ENCODE measurements at regions not wholly inside any gene's neighbourhood (a gene's known extent, or its start where the extent isn't known, plus 50 kb on each side); places are given as distances from the start of the nearest gene placed in this dataset.

GRCh38 chr15:36430726-36431265 is 148.6 kb upstream of the CDIN1 start:
- intact Hi-C loops (cut with micrococcal nuclease; ENCODE audit: unreplicated experiment), result no loop called here
- CTCF ChIA-PET, result no interaction called here

DNA sequence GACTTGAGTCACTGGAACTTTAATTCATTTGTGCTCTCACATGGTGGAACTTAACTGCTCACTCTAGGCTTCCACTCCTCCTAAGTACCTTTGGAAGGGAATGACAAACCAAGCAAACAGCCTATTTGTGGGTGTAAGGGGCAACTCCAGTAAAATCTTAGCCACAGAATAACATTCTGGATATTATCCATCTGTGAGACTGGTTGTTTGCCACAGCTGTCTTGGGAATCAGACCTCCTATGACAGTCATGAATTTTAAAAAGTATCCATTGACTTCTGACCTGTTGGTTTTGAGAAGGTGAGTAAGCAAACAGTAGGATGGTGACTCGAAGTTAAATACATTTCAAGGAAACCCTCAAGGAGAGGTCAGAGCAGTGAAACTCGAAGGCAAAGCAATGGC is 147.3 kb upstream of the CDIN1 start:
- ChIA-PET CTCF (no interaction called here), POLR2A (ENCODE audit: unreplicated experiment) (no interaction called here)
- intact Hi-C loops (cut with micrococcal nuclease; ENCODE audit: unreplicated experiment), result no loop called here
- TF ChIP-seq, protein P1, sequence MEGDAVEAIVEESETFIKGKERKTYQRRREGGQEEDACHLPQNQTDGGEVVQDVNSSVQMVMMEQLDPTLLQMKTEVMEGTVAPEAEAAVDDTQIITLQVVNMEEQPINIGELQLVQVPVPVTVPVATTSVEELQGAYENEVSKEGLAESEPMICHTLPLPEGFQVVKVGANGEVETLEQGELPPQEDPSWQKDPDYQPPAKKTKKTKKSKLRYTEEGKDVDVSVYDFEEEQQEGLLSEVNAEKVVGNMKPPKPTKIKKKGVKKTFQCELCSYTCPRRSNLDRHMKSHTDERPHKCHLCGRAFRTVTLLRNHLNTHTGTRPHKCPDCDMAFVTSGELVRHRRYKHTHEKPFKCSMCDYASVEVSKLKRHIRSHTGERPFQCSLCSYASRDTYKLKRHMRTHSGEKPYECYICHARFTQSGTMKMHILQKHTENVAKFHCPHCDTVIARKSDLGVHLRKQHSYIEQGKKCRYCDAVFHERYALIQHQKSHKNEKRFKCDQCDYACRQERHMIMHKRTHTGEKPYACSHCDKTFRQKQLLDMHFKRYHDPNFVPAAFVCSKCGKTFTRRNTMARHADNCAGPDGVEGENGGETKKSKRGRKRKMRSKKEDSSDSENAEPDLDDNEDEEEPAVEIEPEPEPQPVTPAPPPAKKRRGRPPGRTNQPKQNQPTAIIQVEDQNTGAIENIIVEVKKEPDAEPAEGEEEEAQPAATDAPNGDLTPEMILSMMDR (conservative IDR thresholded peaks at IDR 0.05), result no peak
- no peak for TF ChIP-seq EZH2 (IDR thresholded peaks at IDR 0.05; ENCODE audit: low read depth)
- Histone ChIP-seq H3K9me2 (ENCODE audit: insufficient read depth) (no peaks in the 10 kb centered on the region), H4K20me1 (ENCODE audit: insufficient read depth) (no peaks in the 10 kb centered on the region), H2AFZ (0 out of 2 replicates have a peak overlapping the region, but pooled peaks have one; percentile 52), H3K4me1 (replicated peaks; ENCODE audit: insufficient read depth) (peaks cover 21% of the 10 kb centered on the region), H3K9me3 (ENCODE audit: insufficient read depth, low read depth) (0 out of 2 replicates have a peak, but pooled peaks cover 19% of the 10 kb centered on the region), H3F3A (ENCODE audit: insufficient read depth, low read depth) (peaks cover 20% of the 10 kb centered on the region), H3K4me3 (no peak overlapping the region), H3K79me2 (ENCODE audit: low read depth) (no peaks in the 10 kb centered on the region), H3K36me3 (ENCODE audit: low read depth) (no peaks in the 10 kb centered on the region), H3K4me2 (no peak overlapping the region), H3K27ac (no peak overlapping the region), H3K27me3 (ENCODE audit: insufficient read depth, low read depth) (no peaks in the 10 kb centered on the region)
- no peak for DNase-seq
- BruUV-seq (replicated peaks), result no TSS peak

More at GRCh38 chr15:36430726-36431265, 148.6 kb upstream of the CDIN1 start:
- H3K27ac ChIP-seq, result no peak overlapping the region
- no peak overlapping the region for H3K4me2 ChIP-seq
- H3K79me2 ChIP-seq (ENCODE audit: low read depth), result no peaks in the 10 kb centered on the region
- no peak for DNase-seq
- H4K20me1 ChIP-seq (ENCODE audit: insufficient read depth), result no peaks in the 10 kb centered on the region
- H3K4me3 ChIP-seq, result no peak overlapping the region
- H3F3A ChIP-seq (ENCODE audit: insufficient read depth, low read depth), result peaks cover 24% of the 10 kb centered on the region
- peaks cover 22% of the 10 kb centered on the region for H3K4me1 ChIP-seq (replicated peaks; ENCODE audit: insufficient read depth)
- POLR2A ChIA-PET (ENCODE audit: unreplicated experiment), result no interaction called here
- no peaks in the 10 kb centered on the region for H3K9me2 ChIP-seq (ENCODE audit: insufficient read depth)
- no peak overlapping the region for H2AFZ ChIP-seq
- H3K27me3 ChIP-seq (ENCODE audit: insufficient read depth, low read depth), result no peaks in the 10 kb centered on the region
- peaks cover 19% of the 10 kb centered on the region; the same call in 1 of the 2 replicates for H3K9me3 ChIP-seq (ENCODE audit: insufficient read depth, low read depth)
- TF ChIP-seq, protein P1 (conservative IDR thresholded peaks at IDR 0.05), result no peak
- no peak for TF ChIP-seq EZH2 (IDR thresholded peaks at IDR 0.05; ENCODE audit: low read depth)
- no peaks in the 10 kb centered on the region for H3K36me3 ChIP-seq (ENCODE audit: low read depth)
- BruUV-seq (replicated peaks), result no TSS peak

DNA sequence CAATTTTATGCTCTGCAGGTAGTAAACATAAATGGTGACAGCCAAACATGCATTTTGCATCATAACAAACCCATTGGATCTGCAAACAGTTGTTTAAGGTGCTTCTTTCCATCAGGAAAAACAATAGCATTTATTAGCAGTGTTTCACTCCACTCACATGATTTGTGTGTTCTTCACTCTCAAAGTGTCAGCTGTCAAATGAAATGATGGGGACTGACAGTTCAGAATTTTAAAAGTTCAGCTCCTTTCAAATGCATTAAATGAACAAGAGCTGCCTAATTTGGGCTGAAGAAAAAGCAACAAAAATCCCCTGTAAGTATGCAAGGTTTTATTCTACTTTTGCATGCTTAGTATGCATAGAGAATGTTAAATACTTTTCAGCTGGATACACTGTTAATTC is 145.2 kb upstream of the CDIN1 start:
- Histone ChIP-seq H3K27me3 (ENCODE audit: insufficient read depth, low read depth) (no peaks in the 10 kb centered on the region), H3K9me2 (ENCODE audit: insufficient read depth) (no peaks in the 10 kb centered on the region), H3K9me3 (ENCODE audit: insufficient read depth, low read depth) (0 out of 2 replicates have a peak, but pooled peaks cover 19% of the 10 kb centered on the region), H3K4me3 (no peak overlapping the region), H3K36me3 (ENCODE audit: low read depth) (no peaks in the 10 kb centered on the region), H3K4me2 (no peak overlapping the region), H3K79me2 (ENCODE audit: low read depth) (no peaks in the 10 kb centered on the region), H2AFZ (no peak overlapping the region), H3F3A (ENCODE audit: insufficient read depth, low read depth) (0 out of 2 replicates have a peak, but pooled peaks cover 4% of the 10 kb centered on the region), H3K27ac (no peak overlapping the region), H4K20me1 (ENCODE audit: insufficient read depth) (no peaks in the 10 kb centered on the region), H3K4me1 (replicated peaks; ENCODE audit: insufficient read depth) (peaks cover 3% of the 10 kb centered on the region)
- intact Hi-C loops (cut with micrococcal nuclease; ENCODE audit: unreplicated experiment), result no loop called here
- BruUV-seq (replicated peaks), result no TSS peak
- POLR2A ChIA-PET (ENCODE audit: unreplicated experiment), result interaction anchor here (0.7 kb wide), 1 partner anchor 18 kb away, joined by 5 read pairs; no protein-coding TSS in a partner anchor
- TF ChIP-seq, protein P1 (conservative IDR thresholded peaks at IDR 0.05), result no peak
- no peak for TF ChIP-seq EZH2 (IDR thresholded peaks at IDR 0.05; ENCODE audit: low read depth)
- CTCF ChIA-PET, result no interaction called here
- DNase-seq, result no peak

Data from PC-9 (cell line).